Calu3 (cell line): ENCODE measurements at regions not wholly inside any gene's neighbourhood (a gene's known extent, or its start where the extent isn't known, plus 50 kb on each side); places are given as distances from the start of the nearest gene placed in this dataset.

ENCODE experiments used
- BruUV-seq: library from RNA; stranded (reverse); fragments of 400-500 nt; replicated peaks from 2 replicates; lab custom pipeline; 2021; lab: Mats Ljungman, UMichigan
- CTCF ChIA-PET: fragments of 300-600 bp; sonication (Branson Sonifier 250); formaldehyde crosslinking; loops from one replicate; lab custom pipeline; 2022; ENCODE audit warnings: antibody characterized with exemption; lab: Charles Lee
- DNase-seq: peaks from one replicate; pipeline ENCODE4 v3.0.0; 2022
- H3K27ac Mint-ChIP-seq: one replicate; pipeline ENCODE4 v1.8.0; 2022; ENCODE audit warnings: mixed read lengths; ENCODE audit not compliant: unreplicated experiment
- H3K27me3 Mint-ChIP-seq: one replicate; pipeline ENCODE4 v1.8.0; 2022; ENCODE audit warnings: mixed read lengths; ENCODE audit not compliant: unreplicated experiment
- H3K36me3 Mint-ChIP-seq: one replicate; pipeline ENCODE4 v1.8.0; 2022; ENCODE audit warnings: mild to moderate bottlenecking, moderate library complexity, mixed read lengths; ENCODE audit not compliant: insufficient read depth, unreplicated experiment
- H3K4me1 Mint-ChIP-seq: one replicate; pipeline ENCODE4 v1.8.0; 2022; ENCODE audit warnings: mild to moderate bottlenecking, low read depth, mixed read lengths; ENCODE audit not compliant: unreplicated experiment
- H3K4me3 Mint-ChIP-seq: one replicate; pipeline ENCODE4 v1.8.0; 2022; ENCODE audit warnings: mild to moderate bottlenecking, low read depth, moderate library complexity, mixed read lengths; ENCODE audit not compliant: unreplicated experiment
- H3K9me3 Mint-ChIP-seq: one replicate; pipeline ENCODE4 v1.8.0; 2022; ENCODE audit warnings: low read depth, mixed read lengths; ENCODE audit not compliant: unreplicated experiment
- CTCF ChIP-seq: fragments of 200-600 bp; IDR thresholded peaks from one replicate; pipeline ENCODE4 v1.8.0; 2022; ENCODE audit warnings: antibody characterized with exemption; ENCODE audit not compliant: unreplicated experiment
- intact Hi-C: fragments of 100-400 bp; cut with micrococcal nuclease; formaldehyde crosslinking; loops from one replicate; pipeline ENCODE4 v1.10.0; 2022; ENCODE audit not compliant: unreplicated experiment

- BruUV-seq, result no TSS peak
- no peak overlapping the region for H3K4me3 Mint-ChIP-seq
- H3K36me3 Mint-ChIP-seq, result no peaks in the 10 kb centered on the region
- DNase-seq, result no peak
- TF ChIP-seq CTCF, result no peak
- no peaks in the 10 kb centered on the region for H3K27me3 Mint-ChIP-seq
- intact Hi-C loops, result no loop called here
- no peak overlapping the region for H3K27ac Mint-ChIP-seq
- no peaks in the 10 kb centered on the region for H3K4me1 Mint-ChIP-seq
- CTCF ChIA-PET, result no interaction called here
- H3K9me3 Mint-ChIP-seq, result no peaks in the 10 kb centered on the region
These were observed 96.8 kb downstream of the SNRPN start for GRCh38 chr15:25051399-25052154.

GRCh38 chr15:25052191-25052999 lies 97.6 kb downstream of the SNRPN start:
- Mint-ChIP-seq H3K4me3 (no peak overlapping the region), H3K9me3 (no peaks in the 10 kb centered on the region), H3K4me1 (no peaks in the 10 kb centered on the region), H3K36me3 (no peaks in the 10 kb centered on the region), H3K27ac (no peak overlapping the region), H3K27me3 (no peaks in the 10 kb centered on the region)
- BruUV-seq, result no TSS peak
- no peak for DNase-seq
- no peak for TF ChIP-seq CTCF
- intact Hi-C loops, result no loop called here
- CTCF ChIA-PET, result no interaction called here

- Mint-ChIP-seq H3K4me3 (no peak overlapping the region), H3K36me3 (no peaks in the 10 kb centered on the region), H3K27ac (no peak overlapping the region), H3K27me3 (no peaks in the 10 kb centered on the region), H3K9me3 (peaks cover 6% of the 10 kb centered on the region), H3K4me1 (no peaks in the 10 kb centered on the region)
- no peak for DNase-seq
- no peak for TF ChIP-seq CTCF
- intact Hi-C loops, result no loop called here
- no TSS peak for BruUV-seq
- CTCF ChIA-PET, result no interaction called here
These were observed 98.4 kb downstream of the SNRPN start for GRCh38 chr15:25053000-25053815.

- CTCF ChIA-PET, result no interaction called here
- intact Hi-C loops, result no loop called here
- Mint-ChIP-seq H3K27me3 (no peaks in the 10 kb centered on the region), H3K9me3 (peaks cover 6% of the 10 kb centered on the region), H3K36me3 (no peaks in the 10 kb centered on the region), H3K4me1 (no peaks in the 10 kb centered on the region), H3K27ac (no peak overlapping the region), H3K4me3 (no peak overlapping the region)
- no peak for TF ChIP-seq CTCF
- DNase-seq, result no peak
- no TSS peak for BruUV-seq
These were observed 99.5 kb downstream of the SNRPN start for GRCh38 chr15:25054329-25054728.
